ENCODE measurements at regions not wholly inside any gene's neighbourhood (a gene's known extent, or its start where the extent isn't known, plus 50 kb on each side); places are given as distances from the start of the nearest gene placed in this dataset.
"Not testable (repeated sequence)": the region's sequence is repeated elsewhere in the genome, so short reads cannot be mapped to it uniquely, and the experiment has no call there.

DNA sequence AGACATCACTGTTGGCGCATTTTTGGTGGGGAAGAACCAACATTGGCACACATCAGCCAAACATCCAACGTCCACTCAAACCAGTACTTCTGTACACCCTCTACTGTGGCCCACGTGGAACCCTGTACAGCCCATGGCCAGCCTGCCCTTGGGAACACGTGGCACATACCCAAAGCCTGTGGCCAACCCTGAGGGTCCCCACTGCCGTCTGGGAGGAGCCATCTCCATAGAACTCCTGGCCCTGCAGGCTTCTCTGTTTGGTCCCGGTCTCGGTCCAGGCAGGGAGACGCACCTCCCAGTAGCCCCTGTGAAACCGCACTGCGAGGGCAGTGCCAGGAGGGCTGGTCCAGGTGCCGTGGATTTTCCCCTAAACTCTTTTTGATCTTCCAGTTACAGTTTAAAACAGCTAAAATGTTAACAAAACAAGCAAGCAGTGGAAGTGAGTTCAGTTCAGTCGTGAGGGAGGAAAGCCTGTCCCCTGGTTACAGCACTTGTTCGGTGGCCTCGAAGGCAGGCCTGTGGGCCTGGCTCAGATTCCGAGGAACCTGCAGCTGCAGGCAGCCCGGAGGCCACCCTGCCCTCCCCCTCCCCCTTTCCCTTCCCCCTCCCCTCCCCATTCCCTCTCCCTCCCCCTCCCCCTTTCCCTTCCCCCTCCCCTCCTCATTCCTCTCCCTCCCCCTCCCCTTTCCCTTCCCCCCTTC, 233.7 kb downstream of the DLL1 start:
- H3K14ac ChIP-seq (ENCODE audit: low read length in 2 of 2): no peak overlapping the region
- WGBS: 75% methylated on average over 10 of the region's 16 CpGs
- no peak overlapping the region for H3K4me3 ChIP-seq (ENCODE audit: insufficient read depth in 1 of 2, low read depth in 1 of 2, low read length in 2 of 2)
- no peak overlapping the region for H2BK15ac ChIP-seq (ENCODE audit: low read depth, poor library complexity, severe bottlenecking)
- no peak overlapping the region for H4K91ac ChIP-seq (ENCODE audit: low read length)
- no peak overlapping the region for H2BK12ac ChIP-seq (ENCODE audit: low read length in 2 of 2)
- peaks cover 0 to 4% of the 10 kb centered on the region in 2 experiments for H3K27me3 ChIP-seq (ENCODE audit: control insufficient read depth in 1 of 2, insufficient read depth in 1 of 2, low read length in 2 of 2)
- H3K4me1 ChIP-seq (ENCODE audit: control insufficient read depth, insufficient read depth, low read depth, low read length): no peaks in the 10 kb centered on the region
- H2AK5ac ChIP-seq (ENCODE audit: low read length, severe bottlenecking): no peak overlapping the region
- H2BK5ac ChIP-seq (ENCODE audit: low read depth, low read length, poor library complexity, severe bottlenecking): no peak overlapping the region
- no peak overlapping the region for H3K18ac ChIP-seq (ENCODE audit: low read depth in 1 of 2, low read length in 2 of 2)
- H3K79me1 ChIP-seq (replicated peaks; ENCODE audit: low read length, poor library complexity, severe bottlenecking): no peaks in the 10 kb centered on the region
- H3K27ac ChIP-seq (ENCODE audit: low read length, poor library complexity, severe bottlenecking): no peak overlapping the region
- no peak overlapping the region for H4K8ac ChIP-seq (ENCODE audit: low read length)
- H3K9me3 ChIP-seq (ENCODE audit: control insufficient read depth, low read length): no peaks in the 10 kb centered on the region
- H3K23ac ChIP-seq (ENCODE audit: low read length in 2 of 2): no peak overlapping the region
- no peak overlapping the region for H3K4ac ChIP-seq (ENCODE audit: low read depth in 1 of 2, low read length in 2 of 2)
- DNase-seq: no peak
- no peak overlapping the region for H2BK120ac ChIP-seq (ENCODE audit: low read depth, low read length)
- H3K36me3 ChIP-seq (ENCODE audit: control insufficient read depth in 1 of 2, insufficient read depth in 2 of 2, low read depth in 1 of 2, low read length in 2 of 2): no peaks in the 10 kb centered on the region
- no peak overlapping the region for H3K4me2 ChIP-seq (ENCODE audit: low read length, poor library complexity, severe bottlenecking)
- H3K9ac ChIP-seq (ENCODE audit: low read length): no peak overlapping the region
- H2AFZ ChIP-seq (ENCODE audit: low read depth, low read length): no peak overlapping the region

GRCh38 chr6:170056278-170056711, 234.6 kb downstream of the DLL1 start:
- Histone ChIP-seq H3K27ac (ENCODE audit: low read length, poor library complexity, severe bottlenecking) (no peak overlapping the region), H2AFZ (ENCODE audit: low read depth, low read length) (no peak overlapping the region), H2BK15ac (ENCODE audit: low read depth, poor library complexity, severe bottlenecking) (no peak overlapping the region), H3K36me3 (ENCODE audit: control insufficient read depth in 1 of 2, insufficient read depth in 2 of 2, low read depth in 1 of 2, low read length in 2 of 2) (no peaks in the 10 kb centered on the region), H3K14ac (ENCODE audit: low read length in 2 of 2) (no peak overlapping the region), H3K4ac (ENCODE audit: low read depth in 1 of 2, low read length in 2 of 2) (no peak overlapping the region), H4K8ac (ENCODE audit: low read length) (no peak overlapping the region), H2BK120ac (ENCODE audit: low read depth, low read length) (no peak overlapping the region), H3K4me3 (ENCODE audit: insufficient read depth in 1 of 2, low read depth in 1 of 2, low read length in 2 of 2) (no peak overlapping the region), H3K9me3 (ENCODE audit: control insufficient read depth, low read length) (no peaks in the 10 kb centered on the region), H2AK5ac (ENCODE audit: low read length, severe bottlenecking) (no peak overlapping the region), H3K4me2 (ENCODE audit: low read length, poor library complexity, severe bottlenecking) (no peak overlapping the region), H3K9ac (ENCODE audit: low read length) (no peak overlapping the region), H3K4me1 (ENCODE audit: control insufficient read depth, insufficient read depth, low read depth, low read length) (no peaks in the 10 kb centered on the region), H3K18ac (ENCODE audit: low read depth in 1 of 2, low read length in 2 of 2) (no peak overlapping the region), H4K91ac (ENCODE audit: low read length) (no peak overlapping the region), H3K79me1 (replicated peaks; ENCODE audit: low read length, poor library complexity, severe bottlenecking) (no peaks in the 10 kb centered on the region), H2BK12ac (ENCODE audit: low read length in 2 of 2) (no peak overlapping the region), H2BK5ac (ENCODE audit: low read depth, low read length, poor library complexity, severe bottlenecking) (no peak overlapping the region), H3K23ac (ENCODE audit: low read length in 2 of 2) (no peak overlapping the region), H3K27me3 (ENCODE audit: control insufficient read depth in 1 of 2, insufficient read depth in 1 of 2, low read length in 2 of 2) (peaks cover 0 to 4% of the 10 kb centered on the region in 2 experiments)
- DNase-seq: no peak
- 77% methylated on average over 8 of the region's 11 CpGs for WGBS

DNA sequence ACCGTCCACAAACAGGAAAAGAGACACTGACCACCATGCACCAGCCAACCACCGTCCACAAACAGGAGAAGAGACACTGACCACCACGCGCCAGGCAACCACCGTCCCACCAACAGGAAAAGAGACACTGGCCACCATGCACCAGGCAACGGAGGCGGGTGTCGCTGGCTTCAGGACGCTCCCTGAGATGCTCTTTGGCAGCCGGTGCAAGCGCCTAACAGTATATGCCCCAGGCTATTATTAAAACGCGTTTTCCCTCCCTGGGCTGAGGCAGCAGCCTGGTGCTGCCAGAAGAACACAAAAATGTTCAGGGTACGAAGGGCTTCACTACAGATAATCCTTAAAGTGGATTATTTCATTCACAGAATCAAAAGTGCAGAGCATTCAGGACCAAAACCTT, 235.1 kb downstream of the DLL1 start:
- H3K4me3 ChIP-seq (ENCODE audit: insufficient read depth in 1 of 2, low read depth in 1 of 2, low read length in 2 of 2); H2BK12ac ChIP-seq (ENCODE audit: low read length in 2 of 2); H3K79me1 ChIP-seq (replicated peaks; ENCODE audit: low read length, poor library complexity, severe bottlenecking); H4K91ac ChIP-seq (ENCODE audit: low read length); H2BK15ac ChIP-seq (ENCODE audit: low read depth, poor library complexity, severe bottlenecking); H3K4me1 ChIP-seq (ENCODE audit: control insufficient read depth, insufficient read depth, low read depth, low read length); H2BK120ac ChIP-seq (ENCODE audit: low read depth, low read length); H3K4me2 ChIP-seq (ENCODE audit: low read length, poor library complexity, severe bottlenecking); H3K27ac ChIP-seq (ENCODE audit: low read length, poor library complexity, severe bottlenecking); H4K8ac ChIP-seq (ENCODE audit: low read length); H2AFZ ChIP-seq (ENCODE audit: low read depth, low read length); H3K9me3 ChIP-seq (ENCODE audit: control insufficient read depth, low read length); H2BK5ac ChIP-seq (ENCODE audit: low read depth, low read length, poor library complexity, severe bottlenecking); H3K27me3 ChIP-seq (ENCODE audit: control insufficient read depth in 1 of 2, insufficient read depth in 1 of 2, low read length in 2 of 2); H3K4ac ChIP-seq (ENCODE audit: low read depth in 1 of 2, low read length in 2 of 2); H3K23ac ChIP-seq (ENCODE audit: low read length in 2 of 2); H3K14ac ChIP-seq (ENCODE audit: low read length in 2 of 2); H2AK5ac ChIP-seq (ENCODE audit: low read length, severe bottlenecking); H3K9ac ChIP-seq (ENCODE audit: low read length); H3K18ac ChIP-seq (ENCODE audit: low read depth in 1 of 2, low read length in 2 of 2); H3K36me3 ChIP-seq (ENCODE audit: control insufficient read depth in 1 of 2, insufficient read depth in 2 of 2, low read depth in 1 of 2, low read length in 2 of 2); DNase-seq: not testable (repeated sequence)
- WGBS: 92% methylated on average over 14 of the region's 14 CpGs

DNA sequence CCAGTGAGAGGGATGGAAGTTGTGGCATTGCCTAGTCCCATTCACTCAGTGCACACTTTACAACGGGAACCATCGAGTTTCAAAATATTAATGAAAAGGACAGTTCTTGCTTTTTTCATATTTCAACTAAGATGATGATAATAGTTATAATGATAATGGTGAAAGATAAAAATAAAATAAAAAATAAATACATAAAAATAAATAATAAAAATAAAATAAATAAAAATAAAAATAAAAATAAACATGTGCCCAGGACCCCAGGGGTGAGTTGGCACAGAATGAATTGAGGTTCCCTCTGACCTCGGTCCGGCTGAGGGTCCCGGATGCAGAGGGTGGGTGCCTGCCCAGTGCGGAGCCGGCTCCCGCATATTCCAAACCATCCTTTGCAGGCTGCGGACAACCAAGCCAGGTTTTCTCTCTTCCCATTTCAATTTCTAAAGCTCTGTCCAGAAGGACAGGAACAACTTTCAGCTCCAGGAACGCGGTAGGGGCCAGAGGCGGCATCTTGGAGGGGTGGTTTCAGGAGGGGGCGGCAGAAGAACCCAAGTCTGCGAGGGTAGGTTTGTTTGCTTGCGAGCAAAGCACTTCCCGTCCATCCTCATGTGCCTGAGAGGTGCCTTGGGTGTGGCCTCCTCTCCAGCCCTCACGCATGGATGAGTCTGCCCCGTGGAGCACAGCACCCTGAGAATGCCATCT, 236.8 kb downstream of the DLL1 start:
- H3K9me3 ChIP-seq (ENCODE audit: control insufficient read depth, low read length): no peaks in the 10 kb centered on the region
- no peak overlapping the region for H3K14ac ChIP-seq (ENCODE audit: low read length in 2 of 2)
- H3K9ac ChIP-seq (ENCODE audit: low read length): no peak overlapping the region
- H3K4me1 ChIP-seq (ENCODE audit: control insufficient read depth, insufficient read depth, low read depth, low read length): no peaks in the 10 kb centered on the region
- no peak overlapping the region for H3K23ac ChIP-seq (ENCODE audit: low read length in 2 of 2)
- 93% methylated on average over 17 of the region's 18 CpGs for WGBS
- no peak overlapping the region for H2BK5ac ChIP-seq (ENCODE audit: low read depth, low read length, poor library complexity, severe bottlenecking)
- no peaks in the 10 kb centered on the region for H3K36me3 ChIP-seq (ENCODE audit: control insufficient read depth in 1 of 2, insufficient read depth in 2 of 2, low read depth in 1 of 2, low read length in 2 of 2)
- DNase-seq: no peak
- no peak overlapping the region for H3K27ac ChIP-seq (ENCODE audit: low read length, poor library complexity, severe bottlenecking)
- H4K91ac ChIP-seq (ENCODE audit: low read length): no peak overlapping the region
- no peak overlapping the region for H3K4me2 ChIP-seq (ENCODE audit: low read length, poor library complexity, severe bottlenecking)
- H4K8ac ChIP-seq (ENCODE audit: low read length): no peak overlapping the region
- no peak overlapping the region for H3K4ac ChIP-seq (ENCODE audit: low read depth in 1 of 2, low read length in 2 of 2)
- no peak overlapping the region for H2AFZ ChIP-seq (ENCODE audit: low read depth, low read length)
- no peak overlapping the region for H2BK15ac ChIP-seq (ENCODE audit: low read depth, poor library complexity, severe bottlenecking)
- H3K27me3 ChIP-seq (ENCODE audit: control insufficient read depth in 1 of 2, insufficient read depth in 1 of 2, low read length in 2 of 2): peaks cover 0 to 8% of the 10 kb centered on the region in 2 experiments
- no peaks in the 10 kb centered on the region for H3K79me1 ChIP-seq (replicated peaks; ENCODE audit: low read length, poor library complexity, severe bottlenecking)
- no peak overlapping the region for H2AK5ac ChIP-seq (ENCODE audit: low read length, severe bottlenecking)
- H3K4me3 ChIP-seq (ENCODE audit: insufficient read depth in 1 of 2, low read depth in 1 of 2, low read length in 2 of 2): no peak overlapping the region
- no peak overlapping the region for H2BK12ac ChIP-seq (ENCODE audit: low read length in 2 of 2)
- no peak overlapping the region for H2BK120ac ChIP-seq (ENCODE audit: low read depth, low read length)
- no peak overlapping the region for H3K18ac ChIP-seq (ENCODE audit: low read depth in 1 of 2, low read length in 2 of 2)

Data from mesenchymal stem cell (in vitro differentiated cells and primary cell).